ENCODE measurements at regions not wholly inside any gene's neighbourhood (a gene's known extent, or its start where the extent isn't known, plus 50 kb on each side); places are given as distances from the start of the nearest gene placed in this dataset.

- no peak for TF ChIP-seq POLR2A (IDR thresholded peaks at IDR 0.05)
- TF ChIP-seq, protein P1, sequence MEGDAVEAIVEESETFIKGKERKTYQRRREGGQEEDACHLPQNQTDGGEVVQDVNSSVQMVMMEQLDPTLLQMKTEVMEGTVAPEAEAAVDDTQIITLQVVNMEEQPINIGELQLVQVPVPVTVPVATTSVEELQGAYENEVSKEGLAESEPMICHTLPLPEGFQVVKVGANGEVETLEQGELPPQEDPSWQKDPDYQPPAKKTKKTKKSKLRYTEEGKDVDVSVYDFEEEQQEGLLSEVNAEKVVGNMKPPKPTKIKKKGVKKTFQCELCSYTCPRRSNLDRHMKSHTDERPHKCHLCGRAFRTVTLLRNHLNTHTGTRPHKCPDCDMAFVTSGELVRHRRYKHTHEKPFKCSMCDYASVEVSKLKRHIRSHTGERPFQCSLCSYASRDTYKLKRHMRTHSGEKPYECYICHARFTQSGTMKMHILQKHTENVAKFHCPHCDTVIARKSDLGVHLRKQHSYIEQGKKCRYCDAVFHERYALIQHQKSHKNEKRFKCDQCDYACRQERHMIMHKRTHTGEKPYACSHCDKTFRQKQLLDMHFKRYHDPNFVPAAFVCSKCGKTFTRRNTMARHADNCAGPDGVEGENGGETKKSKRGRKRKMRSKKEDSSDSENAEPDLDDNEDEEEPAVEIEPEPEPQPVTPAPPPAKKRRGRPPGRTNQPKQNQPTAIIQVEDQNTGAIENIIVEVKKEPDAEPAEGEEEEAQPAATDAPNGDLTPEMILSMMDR (IDR thresholded peaks at IDR 0.05): no peak
Measured at GRCh38 chr2:128467321-128467969, 148.8 kb upstream of the HS6ST1 start.

All from lower leg skin (tissue), 3 donors.